HG03108 (cell line): ENCODE measurements at regions not wholly inside any gene's neighbourhood (a gene's known extent, or its start where the extent isn't known, plus 50 kb on each side); places are given as distances from the start of the nearest gene placed in this dataset.
"Not testable (repeated sequence)": the region's sequence is repeated elsewhere in the genome, so short reads cannot be mapped to it uniquely, and the experiment has no call there.

Experiments used
- ATAC-seq: cut with Tn5 transposase; IDR thresholded peaks from one replicate; pipeline ENCODE4 v1.9.1; 2021; ENCODE audit warnings: moderate library complexity; ENCODE audit not compliant: unreplicated experiment

DNA sequence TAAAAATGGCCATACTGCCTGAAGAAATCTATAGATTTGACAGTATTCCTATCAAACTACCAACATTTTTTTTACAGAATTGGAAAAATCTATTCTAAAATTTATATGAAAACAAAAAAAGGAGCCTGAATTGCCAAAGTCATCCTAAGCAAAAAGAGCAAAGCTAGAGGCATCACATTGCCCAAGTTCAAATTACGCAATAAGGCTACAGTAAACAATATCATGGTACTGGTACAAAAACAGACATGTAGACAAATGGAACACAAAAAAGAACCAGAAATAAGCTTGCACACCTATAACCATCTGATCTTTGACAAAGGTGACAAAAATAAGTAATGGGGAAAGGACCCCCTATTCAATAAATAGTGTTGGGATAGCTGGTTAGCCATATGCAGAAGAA lies 50.2 kb upstream of the THSD7B start:
- ATAC-seq, result no peak

DNA sequence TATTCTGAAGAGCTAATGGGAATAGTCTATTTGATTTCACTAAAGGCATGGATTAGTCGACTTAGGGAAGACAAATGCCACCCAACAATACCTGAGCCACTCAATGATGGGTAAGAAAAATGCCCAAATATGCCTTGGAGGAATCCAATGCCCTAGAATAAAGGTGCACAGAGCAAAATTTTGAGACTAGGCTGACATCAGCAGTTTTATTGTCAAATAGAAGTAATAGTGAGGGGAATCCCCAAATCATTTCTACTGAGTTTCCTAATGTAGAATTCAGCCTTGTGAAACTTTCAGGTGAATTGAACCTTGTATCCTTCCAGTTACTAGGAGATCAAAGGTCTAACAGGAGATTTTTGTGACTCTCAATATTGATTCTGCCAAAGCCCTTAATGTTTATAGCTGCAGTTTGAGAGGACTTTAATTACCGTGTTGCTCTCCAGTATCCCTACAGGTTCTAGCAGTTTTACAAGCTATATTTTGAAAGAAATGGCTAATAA lies 50.8 kb upstream of the THSD7B start:
- no peak for ATAC-seq

DNA sequence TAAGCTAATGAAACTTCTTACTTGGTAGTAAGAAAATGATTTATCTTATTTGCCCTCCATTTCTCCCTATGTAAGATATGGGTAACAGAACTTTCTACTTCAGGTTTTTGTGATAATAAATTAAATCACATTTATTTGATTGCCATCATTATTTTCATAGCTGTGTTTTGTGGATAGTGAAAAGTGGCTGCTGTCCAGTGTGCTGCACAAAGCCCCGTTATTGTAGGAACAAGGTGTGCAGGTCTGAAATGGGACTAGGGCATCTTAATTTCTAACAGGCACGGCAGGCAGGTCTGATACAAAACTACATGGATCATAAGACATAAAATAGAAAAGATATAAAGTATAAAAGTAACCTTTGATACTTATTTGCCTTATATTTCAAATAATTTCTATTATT lies 51.6 kb upstream of the THSD7B start:
- no peak for ATAC-seq

DNA sequence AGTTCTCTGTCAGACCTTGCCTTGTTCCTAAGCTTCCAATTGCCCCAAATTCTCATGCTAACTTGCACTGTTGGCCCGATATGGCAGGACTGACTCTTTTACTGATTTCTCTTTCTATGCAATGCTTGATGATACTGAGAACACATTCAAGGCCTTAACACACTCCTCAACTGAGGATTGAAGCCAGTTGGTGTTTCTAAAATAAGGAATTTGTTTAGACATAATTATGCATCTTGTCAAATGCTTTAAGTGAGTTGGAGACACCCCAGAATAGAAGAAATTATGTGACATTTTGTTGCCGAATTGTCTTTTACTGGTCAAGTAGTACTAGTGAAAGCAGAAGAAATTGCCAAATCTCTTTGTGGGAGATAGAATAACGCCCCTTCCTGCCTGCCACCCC lies 60.0 kb upstream of the THSD7B start:
- ATAC-seq, result no peak

DNA sequence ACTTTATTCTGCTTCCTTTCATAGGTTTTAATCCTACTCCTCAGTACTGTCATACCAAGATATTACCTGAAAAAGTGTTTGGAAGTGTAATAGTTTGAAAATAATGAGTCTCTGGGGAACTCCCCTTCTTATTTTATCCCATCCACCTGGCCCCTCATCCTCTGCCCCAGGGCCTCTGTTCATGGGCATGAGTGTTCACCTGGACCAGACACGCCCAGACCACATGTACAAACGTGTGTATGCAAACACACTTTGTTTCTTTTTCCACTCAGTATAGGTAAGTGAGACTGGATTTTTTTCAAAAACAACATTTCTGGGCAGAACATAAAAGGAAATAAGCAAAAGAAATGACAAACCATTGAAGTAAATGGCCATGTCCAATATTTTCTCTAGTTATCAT lies 62.1 kb upstream of the THSD7B start:
- no peak for ATAC-seq

DNA sequence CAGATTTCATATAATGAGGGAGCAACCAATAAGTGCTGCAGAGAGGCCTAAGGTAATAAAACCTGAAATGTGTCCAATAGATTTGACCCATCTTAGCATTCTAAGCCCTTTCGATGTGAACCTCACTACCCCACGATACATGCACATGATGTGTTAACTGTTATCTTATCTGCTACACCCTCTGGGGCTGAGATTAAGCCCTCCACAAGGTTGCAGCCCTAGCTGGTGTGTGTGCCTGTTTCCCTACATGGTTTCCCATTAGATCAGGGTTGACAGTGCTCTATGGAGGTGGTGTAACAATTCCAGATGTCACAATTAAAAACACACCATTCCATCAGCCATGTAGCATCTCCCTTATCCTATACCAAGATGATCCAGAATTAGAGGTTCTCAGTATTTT lies 68.9 kb upstream of the THSD7B start:
- no peak for ATAC-seq

DNA sequence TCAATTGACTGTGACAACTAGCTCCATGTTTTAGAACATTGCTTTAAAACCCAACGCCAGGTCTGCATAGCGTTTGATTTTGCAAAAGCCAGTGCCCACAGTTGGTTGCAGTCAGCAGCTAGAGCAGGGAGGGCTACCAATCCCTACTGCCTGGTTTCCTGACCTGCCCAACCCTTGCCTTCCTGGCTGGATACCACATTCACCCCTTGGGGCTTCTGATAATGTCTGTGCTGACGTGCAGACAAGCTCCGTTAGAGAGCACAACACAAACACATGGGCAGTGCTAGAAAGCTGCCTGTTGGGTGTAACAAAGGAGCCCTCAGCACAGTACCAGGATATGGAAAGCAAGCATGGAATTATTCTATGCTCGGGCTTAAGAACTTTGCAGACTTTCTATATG lies 71.4 kb upstream of the THSD7B start:
- ATAC-seq, result no peak

DNA sequence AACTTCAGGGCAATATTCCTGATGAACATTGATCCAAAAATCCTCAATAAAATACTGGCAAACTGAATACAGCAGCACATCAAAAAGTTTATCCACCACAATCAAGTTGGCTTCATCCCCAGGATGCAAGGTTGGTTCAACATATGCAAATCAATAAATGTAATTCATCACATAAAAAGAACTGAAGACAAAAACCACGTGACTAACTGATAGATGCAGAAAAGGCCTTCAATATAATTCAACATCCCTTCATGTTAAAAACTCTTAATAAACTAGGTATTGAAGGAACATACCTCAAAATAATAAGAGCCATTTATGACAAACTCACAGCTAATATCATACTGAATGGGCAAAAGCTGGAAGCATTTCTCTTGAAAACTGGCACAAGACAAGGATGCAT lies 85.3 kb upstream of the THSD7B start:
- not testable (repeated sequence) for ATAC-seq

DNA sequence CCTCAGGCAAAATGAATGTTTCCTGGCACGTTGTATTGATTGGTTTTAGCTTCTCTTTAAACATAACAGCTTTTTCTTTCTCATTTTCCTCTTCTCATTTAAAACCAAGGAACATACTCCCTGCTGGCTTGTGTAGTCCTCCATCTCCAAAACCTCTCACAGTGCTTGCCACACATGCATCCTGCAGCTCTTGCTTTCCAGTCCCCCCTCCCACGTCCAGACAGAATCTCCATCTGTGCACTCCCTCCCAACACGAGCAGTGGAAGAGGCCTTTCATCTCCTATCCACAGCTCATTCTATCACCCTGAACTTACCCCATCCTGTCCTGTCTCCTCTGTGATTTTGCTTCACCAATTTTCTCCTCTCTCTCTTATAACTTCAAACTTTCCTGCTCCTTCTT lies 99.6 kb upstream of the THSD7B start:
- ATAC-seq, result no peak

DNA sequence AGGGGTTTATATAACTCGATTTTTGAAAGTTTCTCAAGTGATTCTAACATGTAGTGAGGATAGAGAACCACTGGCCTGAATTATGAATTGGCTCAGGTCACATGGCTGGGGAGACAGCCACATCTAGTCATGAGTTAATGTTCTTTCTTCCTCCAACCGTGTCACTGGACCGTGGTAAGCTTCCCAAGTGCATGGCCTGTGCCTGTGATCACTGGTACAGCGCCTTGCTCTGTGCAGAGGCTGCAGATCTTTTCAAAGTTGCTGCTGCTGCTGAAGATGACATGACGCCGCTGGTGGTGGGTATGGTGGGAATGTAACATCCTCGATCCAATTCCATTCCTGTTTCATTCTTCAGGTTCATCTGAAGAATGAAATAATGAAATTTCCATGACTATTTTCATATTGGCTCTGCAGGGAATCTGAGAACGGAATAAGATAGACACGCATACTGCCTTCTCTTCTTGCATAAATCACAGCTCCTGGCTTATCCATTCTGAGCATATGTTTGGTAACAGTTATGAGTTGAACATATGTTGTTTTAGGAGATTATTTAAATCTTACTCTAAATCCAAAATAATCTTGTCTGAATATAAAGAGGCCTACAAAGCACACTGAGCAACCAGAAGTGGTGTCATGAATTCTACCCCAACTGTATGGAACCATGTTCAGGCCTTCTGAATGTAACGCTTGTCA lies 100.5 kb upstream of the THSD7B start:
- no peak for ATAC-seq

DNA sequence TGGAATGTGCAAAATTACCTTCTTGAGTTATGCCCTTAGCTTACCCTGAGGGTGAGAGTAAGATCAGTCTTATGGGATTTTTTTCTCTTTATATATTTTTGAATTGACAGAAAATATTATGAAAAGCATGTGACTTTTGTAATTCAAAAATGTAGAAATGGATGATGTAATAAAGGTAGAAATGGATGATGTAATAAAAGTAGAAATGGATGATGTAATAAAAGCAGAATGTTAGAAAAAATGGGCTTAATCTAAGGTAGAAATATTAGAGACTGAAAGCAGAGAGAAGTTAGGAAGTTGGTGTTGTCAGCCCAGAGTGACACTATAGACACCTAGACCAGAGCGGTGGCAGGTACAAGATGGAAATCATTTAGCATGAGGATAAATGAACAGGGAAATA lies 107.1 kb upstream of the THSD7B start:
- ATAC-seq, result no peak

DNA sequence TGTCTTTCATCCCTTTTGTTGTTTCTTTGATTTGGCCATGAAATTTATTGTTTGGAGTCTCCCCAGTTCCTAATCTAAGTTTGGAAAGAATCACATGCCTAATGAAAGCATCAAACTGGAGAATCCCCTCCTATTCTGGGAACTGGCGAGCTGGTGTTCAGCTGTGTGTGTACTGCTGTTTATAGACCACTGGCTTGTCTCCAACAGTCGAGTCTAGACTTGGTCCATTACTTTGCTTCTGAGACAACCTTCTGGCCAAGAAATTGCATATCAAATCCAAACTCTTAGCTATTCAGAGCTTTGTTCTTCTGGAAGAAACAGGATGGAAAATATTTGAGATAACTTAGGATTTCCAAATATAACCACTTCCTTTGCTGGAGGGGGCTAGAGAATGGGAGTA lies 111.5 kb upstream of the THSD7B start:
- no peak for ATAC-seq

DNA sequence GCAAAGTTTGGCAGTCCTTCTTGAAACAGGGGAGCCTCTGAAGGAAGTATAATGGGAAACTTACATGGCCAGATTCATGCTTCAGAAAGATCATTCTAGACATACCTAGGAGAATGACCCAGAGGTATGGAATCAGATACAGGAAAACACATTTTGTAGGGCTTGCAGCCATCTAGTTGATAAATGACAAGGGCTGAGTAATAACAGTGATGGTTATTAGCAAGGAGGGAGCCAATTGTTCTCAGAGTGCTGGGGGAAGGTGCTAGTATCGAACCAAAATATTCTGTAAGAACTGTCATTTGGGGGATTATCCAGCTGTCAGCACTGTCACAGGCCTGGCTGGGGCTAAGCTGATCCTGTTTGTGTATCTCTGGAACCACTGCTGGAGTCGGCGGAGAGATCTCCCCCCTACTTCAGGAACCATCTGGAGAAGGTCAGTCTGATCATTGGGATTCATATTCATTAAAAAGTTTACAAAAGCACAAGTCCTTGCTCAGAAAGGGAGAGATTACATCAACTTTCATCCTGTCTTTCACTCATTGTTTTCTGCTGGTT lies 113.8 kb upstream of the THSD7B start:
- ATAC-seq, result no peak

DNA sequence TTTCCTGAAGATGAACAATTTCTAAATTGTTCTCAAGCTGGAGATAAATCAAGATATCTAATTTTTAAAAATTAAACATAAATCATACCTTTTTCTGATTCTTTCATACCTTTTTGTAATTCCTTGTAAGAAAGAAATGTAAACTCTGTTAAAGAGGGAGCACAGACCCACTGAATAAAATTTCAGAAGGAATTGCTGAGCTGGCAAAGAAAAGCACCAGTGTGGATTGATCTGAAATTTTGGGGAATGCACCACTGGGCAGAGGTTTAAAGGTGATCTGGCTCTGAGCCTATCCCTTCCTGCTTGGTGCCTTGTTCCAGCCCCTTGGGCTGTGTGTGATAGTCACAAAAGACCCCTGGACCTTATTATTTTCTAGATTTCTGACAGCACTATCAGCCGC lies 118.3 kb upstream of the THSD7B start:
- ATAC-seq, result no peak

DNA sequence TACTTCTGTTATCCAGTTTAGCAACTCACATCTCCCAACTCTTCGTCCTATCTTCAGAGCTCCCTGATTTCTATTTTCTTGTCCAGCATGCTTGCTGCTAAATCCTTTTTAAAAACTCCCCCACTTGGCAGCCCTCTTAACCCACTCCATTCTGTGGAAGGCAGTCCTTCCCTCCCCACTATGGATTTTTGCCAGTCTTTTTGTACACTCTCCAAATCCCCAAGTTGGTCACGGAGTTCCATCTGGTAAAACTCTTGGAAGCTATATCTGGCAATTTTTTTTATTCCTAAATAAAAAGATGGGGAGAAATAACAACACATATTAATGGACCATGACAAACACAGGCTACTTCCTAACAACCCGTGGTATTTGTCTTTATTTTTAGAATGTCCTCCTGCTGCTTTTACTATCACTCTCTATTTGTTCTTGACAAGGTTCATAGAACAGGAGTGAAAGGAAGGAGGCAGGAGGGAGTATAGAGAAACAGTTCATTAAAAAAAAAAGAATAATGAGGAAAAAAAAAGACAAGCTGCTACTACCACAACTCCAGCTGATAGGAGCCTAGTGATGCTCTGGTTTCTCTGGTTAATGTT lies 120.0 kb upstream of the THSD7B start:
- ATAC-seq, result no peak

DNA sequence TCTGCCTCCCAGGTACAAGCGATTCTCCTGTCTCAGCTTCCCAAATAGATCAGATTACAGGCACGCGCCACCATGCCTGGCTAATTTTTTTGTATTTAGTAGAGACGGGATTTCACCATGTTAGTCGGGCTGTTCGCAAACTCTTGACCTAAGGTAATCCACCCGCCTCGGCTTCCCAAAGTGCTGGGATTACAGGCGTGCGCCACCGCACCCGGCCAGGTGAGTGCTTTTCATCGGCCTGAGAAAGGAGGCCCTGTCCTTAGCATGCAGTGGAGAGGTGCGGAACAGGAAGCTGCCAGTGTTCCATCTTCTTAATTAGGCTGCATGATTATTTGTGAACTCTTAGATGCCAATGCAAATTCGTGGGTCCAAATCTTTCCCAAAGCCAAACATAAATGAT lies 125.7 kb upstream of the THSD7B start:
- ATAC-seq, result no peak

DNA sequence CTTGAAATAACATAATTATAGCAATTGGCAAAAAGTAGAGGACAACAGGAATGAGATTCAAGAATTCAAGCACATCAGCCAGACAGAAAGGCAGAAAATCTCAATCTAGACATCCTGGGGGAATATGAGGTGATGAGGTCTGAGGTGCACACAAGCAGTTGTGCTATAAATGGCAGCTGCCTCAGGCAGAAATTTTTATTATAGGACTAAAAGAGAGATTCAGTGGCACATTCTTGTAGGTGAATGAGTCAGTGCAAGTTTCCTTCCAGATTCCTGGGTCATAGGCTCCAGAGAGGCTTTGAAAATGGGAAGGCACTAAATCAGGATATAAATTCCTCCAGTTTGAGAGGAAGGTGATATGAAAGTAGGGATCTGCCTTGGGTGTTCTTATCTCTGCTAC lies 127.2 kb upstream of the THSD7B start:
- no peak for ATAC-seq

DNA sequence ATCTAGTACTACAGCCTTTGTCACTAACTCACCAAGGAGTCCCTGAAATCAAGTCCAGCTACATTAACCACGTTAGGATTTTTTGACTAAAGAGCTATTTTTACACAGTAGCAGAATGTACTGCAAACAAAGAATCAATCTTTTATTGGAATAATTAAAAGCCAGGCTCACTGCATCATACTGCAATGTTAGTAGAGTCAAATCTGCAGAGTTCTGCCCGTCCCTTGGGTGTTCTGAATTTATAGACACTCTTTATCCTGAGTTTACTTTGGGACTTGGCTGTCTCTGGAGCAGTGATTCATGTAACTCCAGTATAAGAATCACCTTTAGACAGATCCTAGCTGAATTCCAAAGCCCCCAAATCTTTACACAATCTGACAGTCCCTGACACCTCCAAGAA lies 127.9 kb upstream of the THSD7B start:
- no peak for ATAC-seq

DNA sequence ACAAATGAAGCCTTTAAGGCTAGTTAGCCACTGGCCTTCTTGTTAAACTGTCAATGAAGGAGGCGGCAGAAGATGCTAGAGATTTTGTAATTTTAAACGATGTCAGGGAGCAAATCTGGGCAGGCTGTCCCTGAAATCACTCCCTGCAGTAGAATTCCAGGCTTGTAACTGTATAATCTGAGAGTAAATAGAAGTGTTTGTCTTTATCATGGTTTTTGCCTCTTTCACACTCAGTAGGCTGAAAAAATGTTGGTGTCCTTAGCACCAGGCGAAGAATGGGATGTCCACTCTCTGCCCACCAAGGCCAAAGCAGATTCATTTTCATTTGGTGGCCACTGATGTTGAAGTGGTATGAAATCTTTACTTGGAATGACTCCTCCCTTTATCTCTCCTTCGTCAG lies 136.9 kb upstream of the THSD7B start:
- ATAC-seq, result no peak

DNA sequence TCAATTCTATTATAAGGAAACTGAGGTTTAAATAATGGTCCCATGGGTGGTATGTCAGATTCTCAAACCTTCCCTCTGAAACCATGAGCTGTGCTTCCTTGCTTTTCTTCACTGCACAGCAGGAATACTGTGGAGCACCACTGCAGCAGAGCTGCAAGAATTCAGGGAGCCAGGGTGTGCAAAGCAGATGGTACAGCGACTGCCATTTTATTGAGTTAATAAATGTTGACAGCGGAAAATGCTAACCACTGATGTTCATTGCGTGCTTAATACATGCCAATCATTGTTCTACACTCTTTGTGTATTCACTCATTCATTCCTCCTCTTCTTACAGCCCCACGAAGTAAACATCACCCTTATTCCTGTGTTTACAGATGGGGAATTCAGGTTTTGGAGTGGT lies 152.2 kb upstream of the THSD7B start:
- no peak for ATAC-seq

DNA sequence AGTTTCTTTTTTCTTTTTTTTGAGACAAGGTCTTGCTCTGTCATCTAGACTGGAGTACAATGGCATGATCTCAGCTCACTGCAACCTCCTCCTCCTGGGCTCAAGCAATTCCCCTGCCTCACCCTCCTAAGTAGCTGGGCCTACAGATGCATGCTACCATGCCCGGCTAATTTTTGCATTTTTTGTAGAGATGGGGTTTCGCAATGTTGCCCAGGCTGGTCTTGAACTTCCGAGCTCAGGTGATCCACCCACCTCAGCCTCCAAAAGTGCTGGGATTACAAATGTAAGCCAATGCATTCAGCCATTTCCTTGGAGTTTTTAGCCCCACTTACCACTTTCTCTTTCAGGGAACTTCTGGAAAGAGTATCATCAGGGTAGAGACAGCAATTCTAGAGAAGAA lies 153.3 kb upstream of the THSD7B start:
- ATAC-seq, result no peak

DNA sequence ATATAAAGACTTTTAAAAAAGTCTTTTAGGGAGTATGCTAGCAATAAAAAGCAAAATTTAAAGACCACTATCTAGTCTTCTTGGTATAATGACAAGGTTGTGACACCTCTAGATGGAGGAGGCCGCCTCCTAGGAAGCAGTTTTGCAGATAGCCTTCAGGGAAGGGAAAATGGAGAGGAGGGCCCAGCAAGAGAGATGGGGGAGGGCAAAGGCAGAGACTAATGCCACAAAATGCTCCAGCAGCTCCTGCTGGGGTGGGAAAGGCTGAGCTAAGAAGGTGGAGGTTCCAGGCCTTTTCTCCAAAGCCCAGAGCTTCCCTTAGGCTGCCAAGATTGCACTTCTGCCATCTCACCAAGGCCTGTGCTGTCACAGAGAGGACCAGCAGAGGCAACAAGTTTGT lies 153.9 kb upstream of the THSD7B start:
- ATAC-seq, result no peak
